ENCODE measurements at regions not wholly inside any gene's neighbourhood (a gene's known extent, or its start where the extent isn't known, plus 50 kb on each side); places are given as distances from the start of the nearest gene placed in this dataset.
"Not testable (repeated sequence)": the region's sequence is repeated elsewhere in the genome, so short reads cannot be mapped to it uniquely, and the experiment has no call there.

- Mint-ChIP-seq H3K4me3 (no peak overlapping the region), H3K27me3 (peaks cover 39% of the 10 kb centered on the region), H3K27ac (ENCODE audit: low read depth) (no peak overlapping the region), H3K36me3 (ENCODE audit: insufficient read depth) (no peaks in the 10 kb centered on the region), H3K4me1 (no peaks in the 10 kb centered on the region), H3K9me3 (no peaks in the 10 kb centered on the region)
- DNase-seq (ENCODE audit: low spot score in 2 of 2) (no peak), ATAC-seq (replicated peaks; ENCODE audit: extremely low read depth, poor library complexity, severe bottlenecking) (no peak)
These were observed 225.1 kb downstream of the TFCP2L1 start for GRCh38 chr2:121059651-121060649.

- Mint-ChIP-seq H3K27me3 (peaks cover 39% of the 10 kb centered on the region), H3K9me3 (no peaks in the 10 kb centered on the region), H3K4me1 (no peaks in the 10 kb centered on the region), H3K36me3 (ENCODE audit: insufficient read depth) (no peaks in the 10 kb centered on the region), H3K4me3 (no peak overlapping the region), H3K27ac (ENCODE audit: low read depth) (no peak overlapping the region)
- no peak for ATAC-seq (replicated peaks; ENCODE audit: extremely low read depth, poor library complexity, severe bottlenecking)
- no peak for DNase-seq (ENCODE audit: low spot score in 2 of 2)
These were observed 223.4 kb downstream of the TFCP2L1 start for GRCh38 chr2:121061633-121062032.

GRCh38 chr2:121063471-121063870, 221.5 kb downstream of the TFCP2L1 start:
- Mint-ChIP-seq H3K27ac (ENCODE audit: low read depth) (no peak overlapping the region), H3K36me3 (ENCODE audit: insufficient read depth) (no peaks in the 10 kb centered on the region), H3K4me3 (no peak overlapping the region), H3K4me1 (no peaks in the 10 kb centered on the region), H3K27me3 (peaks cover 22% of the 10 kb centered on the region), H3K9me3 (no peaks in the 10 kb centered on the region)
- ATAC-seq (replicated peaks; ENCODE audit: extremely low read depth, poor library complexity, severe bottlenecking), result no peak
- DNase-seq (ENCODE audit: low spot score in 2 of 2), result no peak

GRCh38 chr2:121064186-121064585, 220.8 kb downstream of the TFCP2L1 start:
- ATAC-seq (replicated peaks; ENCODE audit: extremely low read depth, poor library complexity, severe bottlenecking), result no peak
- H3K9me3 Mint-ChIP-seq, result no peaks in the 10 kb centered on the region
- no peak for DNase-seq (ENCODE audit: low spot score in 2 of 2)
- no peaks in the 10 kb centered on the region for H3K4me1 Mint-ChIP-seq
- H3K36me3 Mint-ChIP-seq (ENCODE audit: insufficient read depth), result no peaks in the 10 kb centered on the region
- H3K27ac Mint-ChIP-seq (ENCODE audit: low read depth), result no peak overlapping the region
- H3K27me3 Mint-ChIP-seq, result peaks cover 22% of the 10 kb centered on the region
- no peak overlapping the region for H3K4me3 Mint-ChIP-seq

GRCh38 chr2:121065239-121065638, 219.8 kb downstream of the TFCP2L1 start:
- Mint-ChIP-seq H3K36me3 (ENCODE audit: insufficient read depth) (no peaks in the 10 kb centered on the region), H3K27ac (ENCODE audit: low read depth) (no peak overlapping the region), H3K4me1 (no peaks in the 10 kb centered on the region)

GRCh38 chr2:121066526-121066925, 218.5 kb downstream of the TFCP2L1 start:
- no peaks in the 10 kb centered on the region for H3K4me1 Mint-ChIP-seq
- H3K27me3 Mint-ChIP-seq, result peaks cover 22% of the 10 kb centered on the region
- no peaks in the 10 kb centered on the region for H3K36me3 Mint-ChIP-seq (ENCODE audit: insufficient read depth)
- DNase-seq (ENCODE audit: low spot score in 2 of 2), result no peak
- H3K9me3 Mint-ChIP-seq, result no peaks in the 10 kb centered on the region
- H3K4me3 Mint-ChIP-seq, result no peak overlapping the region
- ATAC-seq (replicated peaks; ENCODE audit: extremely low read depth, poor library complexity, severe bottlenecking), result no peak
- no peak overlapping the region for H3K27ac Mint-ChIP-seq (ENCODE audit: low read depth)

More at GRCh38 chr2:121065239-121065638, 219.8 kb downstream of the TFCP2L1 start:
- H3K27me3 Mint-ChIP-seq, result peaks cover 22% of the 10 kb centered on the region
- DNase-seq (ENCODE audit: low spot score in 2 of 2) (no peak), ATAC-seq (replicated peaks; ENCODE audit: extremely low read depth, poor library complexity, severe bottlenecking) (no peak)
- no peak overlapping the region for H3K4me3 Mint-ChIP-seq
- no peaks in the 10 kb centered on the region for H3K9me3 Mint-ChIP-seq

- no peak overlapping the region for H3K4me3 Mint-ChIP-seq
- no peak overlapping the region for H3K27ac Mint-ChIP-seq (ENCODE audit: low read depth)
These were observed 216.2 kb downstream of the TFCP2L1 start for GRCh38 chr2:121068851-121069250.

GRCh38 chr2:121069434-121069969, 215.5 kb downstream of the TFCP2L1 start:
- no peak for DNase-seq (ENCODE audit: low spot score in 2 of 2)

More at GRCh38 chr2:121068851-121069250, 216.2 kb downstream of the TFCP2L1 start:
- Mint-ChIP-seq H3K36me3 (ENCODE audit: insufficient read depth) (no peaks in the 10 kb centered on the region), H3K27me3 (peaks cover 3% of the 10 kb centered on the region), H3K4me1 (no peaks in the 10 kb centered on the region), H3K9me3 (no peaks in the 10 kb centered on the region)
- DNase-seq (ENCODE audit: low spot score in 2 of 2) (no peak), ATAC-seq (replicated peaks; ENCODE audit: extremely low read depth, poor library complexity, severe bottlenecking) (no peak)

GRCh38 chr2:121070061-121070460, 214.9 kb downstream of the TFCP2L1 start:
- not testable (repeated sequence) for H3K36me3 Mint-ChIP-seq (ENCODE audit: insufficient read depth); H3K9me3 Mint-ChIP-seq; H3K4me3 Mint-ChIP-seq; DNase-seq (ENCODE audit: low spot score in 2 of 2); H3K4me1 Mint-ChIP-seq; ATAC-seq (replicated peaks; ENCODE audit: extremely low read depth, poor library complexity, severe bottlenecking); H3K27me3 Mint-ChIP-seq; H3K27ac Mint-ChIP-seq (ENCODE audit: low read depth)

More at GRCh38 chr2:121069434-121069969, 215.5 kb downstream of the TFCP2L1 start:
- ATAC-seq (replicated peaks; ENCODE audit: extremely low read depth, poor library complexity, severe bottlenecking), result no peak
- Mint-ChIP-seq H3K36me3 (ENCODE audit: insufficient read depth) (no peaks in the 10 kb centered on the region), H3K27ac (ENCODE audit: low read depth) (no peak overlapping the region), H3K4me3 (no peak overlapping the region), H3K4me1 (no peaks in the 10 kb centered on the region), H3K27me3 (no peaks in the 10 kb centered on the region), H3K9me3 (no peaks in the 10 kb centered on the region)

GRCh38 chr2:121071034-121071504, 213.9 kb downstream of the TFCP2L1 start:
- Mint-ChIP-seq H3K27me3 (peaks cover 8% of the 10 kb centered on the region), H3K4me3 (no peak overlapping the region), H3K4me1 (no peaks in the 10 kb centered on the region), H3K9me3 (no peaks in the 10 kb centered on the region), H3K27ac (ENCODE audit: low read depth) (no peak overlapping the region), H3K36me3 (ENCODE audit: insufficient read depth) (no peaks in the 10 kb centered on the region)
- ATAC-seq (replicated peaks; ENCODE audit: extremely low read depth, poor library complexity, severe bottlenecking) (no peak), DNase-seq (ENCODE audit: low spot score in 2 of 2) (no peak)

- Mint-ChIP-seq H3K9me3 (no peaks in the 10 kb centered on the region), H3K4me1 (no peaks in the 10 kb centered on the region)
- no peak for ATAC-seq (replicated peaks; ENCODE audit: extremely low read depth, poor library complexity, severe bottlenecking)
These were observed 212.2 kb downstream of the TFCP2L1 start for GRCh38 chr2:121072784-121073183.

GRCh38 chr2:121073320-121074210, 211.4 kb downstream of the TFCP2L1 start:
- Mint-ChIP-seq H3K4me1 (no peaks in the 10 kb centered on the region), H3K9me3 (no peaks in the 10 kb centered on the region), H3K36me3 (ENCODE audit: insufficient read depth) (no peaks in the 10 kb centered on the region), H3K27me3 (peaks cover 11% of the 10 kb centered on the region), H3K27ac (ENCODE audit: low read depth) (no peak overlapping the region), H3K4me3 (no peak overlapping the region)
- DNase-seq (ENCODE audit: low spot score in 2 of 2) (no peak), ATAC-seq (replicated peaks; ENCODE audit: extremely low read depth, poor library complexity, severe bottlenecking) (no peak)

More at GRCh38 chr2:121072784-121073183, 212.2 kb downstream of the TFCP2L1 start:
- Mint-ChIP-seq H3K27me3 (peaks cover 11% of the 10 kb centered on the region), H3K27ac (ENCODE audit: low read depth) (no peak overlapping the region), H3K36me3 (ENCODE audit: insufficient read depth) (no peaks in the 10 kb centered on the region), H3K4me3 (no peak overlapping the region)
- no peak for DNase-seq (ENCODE audit: low spot score in 2 of 2)

All from central memory CD8-positive, alpha-beta T cell (primary cell).